A673 (cell line): ENCODE measurements at regions not wholly inside any gene's neighbourhood (a gene's known extent, or its start where the extent isn't known, plus 50 kb on each side); places are given as distances from the start of the nearest gene placed in this dataset.

Source experiments
- BruUV-seq: library from RNA; stranded (reverse); fragments of 400-500 nt; replicated peaks from 2 replicates; lab custom pipeline; 2021; lab: Mats Ljungman, UMichigan
- CTCF ChIA-PET: fragments of 300-600 bp; sonication (Branson Sonifier 250); formaldehyde crosslinking; loops from one replicate; lab custom pipeline; 2022; ENCODE audit warnings: antibody characterized with exemption; lab: Charles Lee
- POLR2A ChIA-PET: fragments of 300-600 bp; sonication (Branson Sonifier 250); formaldehyde crosslinking; loops from one replicate; lab custom pipeline; 2022; ENCODE audit warnings: antibody characterized with exemption; ENCODE audit not compliant: low non-redundant PET; lab: Charles Lee
- DNase-seq: peaks from one replicate; pipeline ENCODE4 v3.0.0-alpha.2; 2015; ENCODE audit warnings: low spot score
- H3K27ac ChIP-seq: fragments of 200-600 bp; sonication (generic); 2 replicates; pipeline ENCODE4 v1.5.1; 2016; ENCODE audit warnings: mixed run types, low read depth, mild to moderate bottlenecking, mixed read lengths, antibody characterized with exemption, low read length; ENCODE audit not compliant: poor library complexity, severe bottlenecking
- H3K27me3 ChIP-seq: fragments of 200-600 bp; sonication (generic); replicated peaks from 2 replicates; pipeline ENCODE4 v1.6.1; 2017; ENCODE audit warnings: mixed run types, low read depth, mild to moderate bottlenecking, mixed read lengths, antibody characterized with exemption, low read length; ENCODE audit not compliant: insufficient read depth, poor library complexity
- H3K36me3 ChIP-seq: fragments of 200-600 bp; sonication (generic); 2 replicates; pipeline ENCODE4 v1.6.1; 2016; ENCODE audit warnings: mixed run types, mild to moderate bottlenecking, mixed read lengths, antibody characterized with exemption, low read length; ENCODE audit not compliant: insufficient read depth, poor library complexity, severe bottlenecking
- H3K4me1 ChIP-seq: fragments of 200-600 bp; sonication (generic); 2 replicates; pipeline ENCODE4 v1.6.1; 2017; ENCODE audit warnings: mixed run types, mild to moderate bottlenecking, mixed read lengths, antibody characterized with exemption, low read length; ENCODE audit not compliant: insufficient read depth, poor library complexity, severe bottlenecking
- H3K4me3 ChIP-seq: fragments of 200-600 bp; sonication (generic); 2 replicates; pipeline ENCODE4 v1.5.1; 2016; ENCODE audit warnings: low read depth, mixed run types, mild to moderate bottlenecking, mixed read lengths, low read length; ENCODE audit not compliant: poor library complexity, severe bottlenecking
- H3K9me3 ChIP-seq: fragments of 200-600 bp; sonication (generic); 2 replicates; pipeline ENCODE4 v1.6.1; 2016; ENCODE audit warnings: mixed run types, low read depth, mild to moderate bottlenecking, mixed read lengths, antibody characterized with exemption, low read length; ENCODE audit not compliant: poor library complexity, severe bottlenecking
- EZH2 ChIP-seq: fragments of 200-600 bp; sonication (generic); IDR thresholded peaks from 2 replicates; pipeline ENCODE4 v1.6.1; 2017; ENCODE audit warnings: borderline replicate concordance, low read depth, mild to moderate bottlenecking, mixed read lengths, antibody characterized with exemption, low read length; ENCODE audit not compliant: poor library complexity, severe bottlenecking
- intact Hi-C: fragments of 100-400 bp; cut with micrococcal nuclease; formaldehyde crosslinking; loops from one replicate; pipeline ENCODE4 v1.10.0; 2022; ENCODE audit not compliant: unreplicated experiment
- TF ChIP-seq, protein P1 (sequence below): fragments of 300-800, 200-600 bp; sonication (generic); conservative IDR thresholded peaks from 2 replicates; pipeline ENCODE4 v1.5.1; 2017; ENCODE audit warnings: low read depth, mild to moderate bottlenecking, antibody characterized with exemption, low read length, moderate library complexity, mixed read lengths

DNA sequence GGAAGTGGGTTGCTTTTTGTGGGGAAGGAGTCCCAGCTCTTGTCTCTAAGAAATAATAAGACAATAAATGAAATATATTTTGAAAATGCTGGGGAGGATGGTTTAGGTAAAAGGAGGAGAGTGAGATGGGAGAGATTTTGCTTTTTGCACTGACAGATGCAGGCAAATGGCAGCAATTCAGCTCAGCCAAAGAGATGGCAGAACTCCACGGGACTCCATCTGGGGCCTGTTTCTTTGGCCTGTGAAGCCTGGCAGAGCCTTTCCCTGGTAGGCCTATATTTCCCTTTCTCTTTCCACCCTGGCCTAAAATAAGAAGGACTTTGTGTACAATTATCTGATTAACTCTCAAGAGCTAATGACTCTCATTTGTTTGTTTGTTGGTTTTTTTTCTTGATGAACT is 1525.1 kb downstream of the CDH11 start:
- H3K27me3 ChIP-seq, result no peaks in the 10 kb centered on the region
- no peak for DNase-seq
- intact Hi-C loops, result no loop called here
- H3K4me1 ChIP-seq, result no peaks in the 10 kb centered on the region
- POLR2A ChIA-PET, result no interaction called here
- BruUV-seq, result no TSS peak
- H3K27ac ChIP-seq, result no peak overlapping the region
- CTCF ChIA-PET, result no interaction called here
- H3K9me3 ChIP-seq, result no peaks in the 10 kb centered on the region
- H3K4me3 ChIP-seq, result no peak overlapping the region
- H3K36me3 ChIP-seq, result no peaks in the 10 kb centered on the region
- no peak for TF ChIP-seq EZH2
- TF ChIP-seq, protein P1, sequence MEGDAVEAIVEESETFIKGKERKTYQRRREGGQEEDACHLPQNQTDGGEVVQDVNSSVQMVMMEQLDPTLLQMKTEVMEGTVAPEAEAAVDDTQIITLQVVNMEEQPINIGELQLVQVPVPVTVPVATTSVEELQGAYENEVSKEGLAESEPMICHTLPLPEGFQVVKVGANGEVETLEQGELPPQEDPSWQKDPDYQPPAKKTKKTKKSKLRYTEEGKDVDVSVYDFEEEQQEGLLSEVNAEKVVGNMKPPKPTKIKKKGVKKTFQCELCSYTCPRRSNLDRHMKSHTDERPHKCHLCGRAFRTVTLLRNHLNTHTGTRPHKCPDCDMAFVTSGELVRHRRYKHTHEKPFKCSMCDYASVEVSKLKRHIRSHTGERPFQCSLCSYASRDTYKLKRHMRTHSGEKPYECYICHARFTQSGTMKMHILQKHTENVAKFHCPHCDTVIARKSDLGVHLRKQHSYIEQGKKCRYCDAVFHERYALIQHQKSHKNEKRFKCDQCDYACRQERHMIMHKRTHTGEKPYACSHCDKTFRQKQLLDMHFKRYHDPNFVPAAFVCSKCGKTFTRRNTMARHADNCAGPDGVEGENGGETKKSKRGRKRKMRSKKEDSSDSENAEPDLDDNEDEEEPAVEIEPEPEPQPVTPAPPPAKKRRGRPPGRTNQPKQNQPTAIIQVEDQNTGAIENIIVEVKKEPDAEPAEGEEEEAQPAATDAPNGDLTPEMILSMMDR, result no peak

GRCh38 chr16:63592852-63593251 is 1529.0 kb downstream of the CDH11 start:
- BruUV-seq, result no TSS peak
- Histone ChIP-seq H3K4me1 (no peaks in the 10 kb centered on the region), H3K4me3 (no peak overlapping the region), H3K9me3 (no peaks in the 10 kb centered on the region), H3K27ac (no peak overlapping the region), H3K36me3 (no peaks in the 10 kb centered on the region), H3K27me3 (no peaks in the 10 kb centered on the region)
- no peak for DNase-seq
- no peak for TF ChIP-seq EZH2
- TF ChIP-seq, protein P1, result no peak
- POLR2A ChIA-PET, result no interaction called here
- CTCF ChIA-PET, result no interaction called here
- intact Hi-C loops, result no loop called here

DNA sequence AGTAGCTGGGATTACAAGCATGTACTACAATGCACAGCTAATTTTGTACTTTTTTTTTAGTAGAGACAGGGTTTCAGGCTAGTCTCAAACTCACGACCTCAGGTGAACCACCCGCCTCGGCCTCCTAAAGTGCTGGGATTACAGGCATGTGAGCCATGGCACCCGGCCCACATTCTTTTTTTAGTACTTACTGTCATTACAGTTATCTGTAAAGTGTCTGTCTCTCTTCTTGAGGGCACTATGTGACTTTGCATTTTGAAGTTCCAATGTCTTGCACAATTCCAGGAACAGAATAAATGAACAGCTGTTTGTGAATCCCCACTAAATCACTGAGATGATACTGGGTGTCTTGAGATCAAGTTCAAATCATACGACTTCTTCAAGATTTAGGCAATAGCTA is 1540.3 kb downstream of the CDH11 start:
- CTCF ChIA-PET, result no interaction called here
- TF ChIP-seq EZH2, result no peak
- TF ChIP-seq, protein P1, result no peak
- POLR2A ChIA-PET, result no interaction called here
- Histone ChIP-seq H3K9me3 (no peaks in the 10 kb centered on the region), H3K27me3 (no peaks in the 10 kb centered on the region), H3K4me3 (no peak overlapping the region), H3K36me3 (no peaks in the 10 kb centered on the region), H3K27ac (no peak overlapping the region), H3K4me1 (no peaks in the 10 kb centered on the region)
- DNase-seq, result peak; percentile 7
- BruUV-seq, result no TSS peak
- intact Hi-C loops, result no loop called here
